OCI-LY1 (cell line): ENCODE measurements at regions not wholly inside any gene's neighbourhood (a gene's known extent, or its start where the extent isn't known, plus 50 kb on each side); places are given as distances from the start of the nearest gene placed in this dataset.

Source experiments
- H2AFZ ChIP-seq: fragments of 200-600 bp; sonication (generic), shearing (Covaris generic); 2 replicates; pipeline ENCODE4 v1.6.0; 2014; ENCODE audit warnings: antibody characterized with exemption, mild to moderate bottlenecking, low read length
- H3F3A ChIP-seq: fragments of 200-600 bp; sonication (generic), shearing (Covaris generic); 2 replicates; pipeline ENCODE4 v1.6.0; 2014; ENCODE audit warnings: mild to moderate bottlenecking, antibody characterized with exemption, low read length, moderate library complexity; ENCODE audit not compliant: insufficient read depth
- H3K27ac ChIP-seq: fragments of 200-600 bp; sonication (generic); 2 replicates; pipeline ENCODE4 v1.5.1; 2014; ENCODE audit warnings: low read length, mixed run types, mild to moderate bottlenecking, low read depth; ENCODE audit not compliant: poor library complexity, severe bottlenecking
- H3K27me3 ChIP-seq: fragments of 200-600 bp; sonication (generic); 2 replicates; pipeline ENCODE4 v1.6.0; 2014; ENCODE audit warnings: antibody characterized with exemption, mild to moderate bottlenecking, low read length, moderate library complexity; ENCODE audit not compliant: insufficient read depth
- H3K36me3 ChIP-seq: fragments of 200-600 bp; sonication (generic); 2 replicates; pipeline ENCODE4 v1.6.1; 2014; ENCODE audit warnings: mild to moderate bottlenecking, antibody characterized with exemption, low read length, moderate library complexity, mixed read lengths; ENCODE audit not compliant: insufficient read depth
- H3K4me1 ChIP-seq: fragments of 200-600 bp; sonication (generic); 2 replicates; pipeline ENCODE4 v1.5.1; 2014; ENCODE audit warnings: mild to moderate bottlenecking, low read length, moderate library complexity; ENCODE audit not compliant: insufficient read depth, severe bottlenecking
- H3K4me2 ChIP-seq: fragments of 200-600 bp; sonication (generic), shearing (Covaris generic); 2 replicates; pipeline ENCODE4 v1.6.1; 2014; ENCODE audit warnings: low read length
- H3K4me3 ChIP-seq: fragments of 200-600 bp; sonication (generic); 2 replicates; pipeline ENCODE4 v1.5.1; 2014; ENCODE audit warnings: low read length, low read depth, mild to moderate bottlenecking, mixed read lengths; ENCODE audit not compliant: poor library complexity, severe bottlenecking
- H3K79me2 ChIP-seq: fragments of 200-600 bp; shearing (Covaris generic); 2 replicates; pipeline ENCODE4 v1.6.1; 2016; ENCODE audit warnings: mixed run types, low read length, mixed read lengths; ENCODE audit not compliant: insufficient read depth
- H3K9ac ChIP-seq: fragments of 200-600 bp; sonication (generic), shearing (Covaris generic); 2 replicates; pipeline ENCODE4 v1.6.1; 2014; ENCODE audit warnings: mild to moderate bottlenecking, low read length, mixed read lengths
- H3K9me2 ChIP-seq: fragments of 200-600 bp; sonication (generic), shearing (Covaris generic); 2 replicates; pipeline ENCODE4 v1.6.1; 2014; ENCODE audit warnings: low read depth, mild to moderate bottlenecking, low read length, mixed read lengths
- H3K9me3 ChIP-seq: fragments of 200-600 bp; shearing (Covaris generic); 2 replicates; pipeline ENCODE4 v1.6.1; 2014; ENCODE audit warnings: low read length, mixed read lengths
- H4K20me1 ChIP-seq: fragments of 200-600 bp; sonication (generic), shearing (Covaris generic); 2 replicates; pipeline ENCODE4 v1.6.0; 2016; ENCODE audit warnings: mild to moderate bottlenecking, low read length; ENCODE audit not compliant: insufficient read depth
- EZH2 ChIP-seq: fragments of 200-600 bp; sonication (generic), shearing (Covaris generic); IDR thresholded peaks from 2 replicates; pipeline ENCODE4 v1.8.0; 2017; ENCODE audit warnings: borderline replicate concordance, mixed run types, mild to moderate bottlenecking, antibody characterized with exemption, low read length, moderate library complexity, mixed read lengths
- TF ChIP-seq, protein P1 (sequence below): fragments of 200-600 bp; sonication (generic), shearing (Covaris generic); IDR thresholded peaks from 2 replicates; pipeline ENCODE4 v1.5.1; 2017; ENCODE audit warnings: mild to moderate bottlenecking, antibody characterized with exemption, low read length, moderate library complexity, mixed read lengths

DNA sequence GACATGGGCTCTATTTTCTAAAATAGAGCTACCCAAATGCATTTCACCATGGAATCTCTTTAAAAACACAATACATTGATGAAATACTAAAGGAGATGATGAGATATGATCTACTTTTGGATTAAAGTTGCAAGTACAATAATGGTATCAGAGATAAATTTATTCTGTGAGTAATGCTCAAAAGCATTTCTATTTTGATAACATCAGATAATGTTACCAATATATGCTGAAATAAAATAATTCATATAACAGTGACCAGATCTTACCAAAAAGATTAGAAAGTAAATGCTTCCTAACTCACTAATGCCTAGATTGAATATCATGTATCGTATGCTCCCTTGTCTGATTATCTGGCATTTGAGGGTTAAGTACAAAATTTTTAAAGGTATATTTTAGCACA lies 761.8 kb upstream of the ZNF608 start:
- H4K20me1 ChIP-seq: no peaks in the 10 kb centered on the region
- H3K9me2 ChIP-seq: no peaks in the 10 kb centered on the region
- no peaks in the 10 kb centered on the region for H3K79me2 ChIP-seq
- no peaks in the 10 kb centered on the region for H3K36me3 ChIP-seq
- H2AFZ ChIP-seq: no peak overlapping the region
- H3K4me1 ChIP-seq: no peaks in the 10 kb centered on the region
- H3F3A ChIP-seq: no peaks in the 10 kb centered on the region
- no peak overlapping the region for H3K9ac ChIP-seq
- no peak overlapping the region for H3K27ac ChIP-seq
- H3K27me3 ChIP-seq: no peaks in the 10 kb centered on the region
- no peak overlapping the region for H3K4me3 ChIP-seq
- H3K9me3 ChIP-seq: no peaks in the 10 kb centered on the region
- H3K4me2 ChIP-seq: no peak overlapping the region
- TF ChIP-seq, protein P1, sequence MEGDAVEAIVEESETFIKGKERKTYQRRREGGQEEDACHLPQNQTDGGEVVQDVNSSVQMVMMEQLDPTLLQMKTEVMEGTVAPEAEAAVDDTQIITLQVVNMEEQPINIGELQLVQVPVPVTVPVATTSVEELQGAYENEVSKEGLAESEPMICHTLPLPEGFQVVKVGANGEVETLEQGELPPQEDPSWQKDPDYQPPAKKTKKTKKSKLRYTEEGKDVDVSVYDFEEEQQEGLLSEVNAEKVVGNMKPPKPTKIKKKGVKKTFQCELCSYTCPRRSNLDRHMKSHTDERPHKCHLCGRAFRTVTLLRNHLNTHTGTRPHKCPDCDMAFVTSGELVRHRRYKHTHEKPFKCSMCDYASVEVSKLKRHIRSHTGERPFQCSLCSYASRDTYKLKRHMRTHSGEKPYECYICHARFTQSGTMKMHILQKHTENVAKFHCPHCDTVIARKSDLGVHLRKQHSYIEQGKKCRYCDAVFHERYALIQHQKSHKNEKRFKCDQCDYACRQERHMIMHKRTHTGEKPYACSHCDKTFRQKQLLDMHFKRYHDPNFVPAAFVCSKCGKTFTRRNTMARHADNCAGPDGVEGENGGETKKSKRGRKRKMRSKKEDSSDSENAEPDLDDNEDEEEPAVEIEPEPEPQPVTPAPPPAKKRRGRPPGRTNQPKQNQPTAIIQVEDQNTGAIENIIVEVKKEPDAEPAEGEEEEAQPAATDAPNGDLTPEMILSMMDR: no peak
- TF ChIP-seq EZH2: no peak

DNA sequence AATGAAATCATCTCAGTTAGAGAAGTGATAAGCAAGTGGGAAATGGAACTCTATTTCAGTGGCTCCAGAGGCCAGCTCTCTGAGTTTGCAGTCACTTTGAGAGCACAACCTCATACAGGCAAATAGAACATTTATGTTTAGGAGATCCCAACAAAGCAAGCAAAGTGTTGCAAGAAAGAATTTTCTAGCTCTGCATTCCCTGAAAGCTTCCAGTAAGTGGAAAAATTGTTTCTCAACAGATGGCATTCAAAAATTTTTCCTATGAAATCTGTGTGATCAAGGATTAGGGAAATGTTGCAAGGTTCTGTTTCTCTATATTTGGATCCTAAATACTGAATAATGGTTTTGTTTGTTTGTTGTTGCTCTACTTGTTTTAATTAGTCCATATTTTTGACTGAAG lies 764.2 kb upstream of the ZNF608 start:
- Histone ChIP-seq H3K9me2 (no peaks in the 10 kb centered on the region), H3F3A (no peaks in the 10 kb centered on the region), H3K4me2 (no peak overlapping the region), H3K4me3 (no peak overlapping the region), H3K9ac (no peak overlapping the region), H4K20me1 (no peaks in the 10 kb centered on the region), H2AFZ (no peak overlapping the region), H3K79me2 (no peaks in the 10 kb centered on the region), H3K4me1 (no peaks in the 10 kb centered on the region), H3K27me3 (no peaks in the 10 kb centered on the region), H3K9me3 (no peaks in the 10 kb centered on the region), H3K27ac (no peak overlapping the region), H3K36me3 (no peaks in the 10 kb centered on the region)
- TF ChIP-seq EZH2: no peak
- TF ChIP-seq, protein P1: no peak

DNA sequence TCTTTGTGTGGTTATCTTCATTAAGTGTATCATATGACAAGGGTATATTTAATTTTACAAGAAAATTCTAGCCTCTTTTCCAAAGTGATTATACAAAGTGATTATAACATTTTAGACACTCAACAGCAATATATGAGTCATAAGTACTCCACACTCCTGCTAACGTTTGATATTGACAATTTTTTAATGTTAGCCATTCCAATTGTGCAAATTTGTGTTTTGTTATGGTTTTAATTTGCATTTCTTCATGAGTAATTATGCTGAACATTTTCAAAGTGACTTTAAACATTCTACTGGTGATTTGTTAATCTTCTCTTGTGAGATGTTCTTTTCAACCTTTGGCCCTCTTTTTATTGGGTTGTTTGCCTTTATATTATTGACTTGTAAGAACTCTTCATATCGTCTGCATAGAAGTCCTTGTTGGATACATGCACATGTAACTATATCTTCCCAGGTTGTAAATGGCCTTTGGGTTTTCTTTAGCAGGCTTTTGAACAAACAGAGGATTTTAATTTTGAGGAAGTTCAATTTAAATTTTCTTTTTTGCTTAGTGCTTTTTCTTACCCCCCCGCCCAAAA lies 771.6 kb upstream of the ZNF608 start:
- Histone ChIP-seq H3K9ac (no peak overlapping the region), H3K9me3 (no peaks in the 10 kb centered on the region), H3K79me2 (no peaks in the 10 kb centered on the region), H4K20me1 (no peaks in the 10 kb centered on the region), H3K9me2 (no peaks in the 10 kb centered on the region), H3K27ac (no peak overlapping the region), H3K4me2 (no peak overlapping the region), H3K36me3 (no peaks in the 10 kb centered on the region), H3K27me3 (no peaks in the 10 kb centered on the region), H3K4me1 (no peaks in the 10 kb centered on the region), H3F3A (no peaks in the 10 kb centered on the region), H3K4me3 (no peak overlapping the region), H2AFZ (no peak overlapping the region)
- no peak for TF ChIP-seq EZH2
- TF ChIP-seq, protein P1: no peak
